ENCODE measurements at regions not wholly inside any gene's neighbourhood (a gene's known extent, or its start where the extent isn't known, plus 50 kb on each side); places are given as distances from the start of the nearest gene placed in this dataset.

DNA sequence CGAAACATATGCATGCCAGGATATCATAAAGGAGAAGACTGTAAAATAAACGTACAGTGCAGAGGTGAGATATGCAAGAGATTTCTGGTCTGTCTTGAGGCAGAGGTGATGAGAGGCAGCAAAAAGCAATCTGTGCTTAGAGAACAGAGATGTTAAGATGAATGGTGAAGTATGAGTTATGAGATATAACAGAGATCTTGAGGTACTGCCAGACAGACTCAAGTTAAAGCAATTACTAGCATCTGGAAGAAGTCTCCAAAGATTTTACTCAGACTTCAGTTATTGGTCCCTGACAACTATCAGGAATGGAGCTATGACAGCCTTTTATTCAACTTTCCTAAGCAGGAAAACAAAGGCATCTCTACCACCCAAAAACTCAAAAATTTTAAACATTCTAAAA lies 122.8 kb upstream of the DST start:
- no peak for DNase-seq

- no peak for DNase-seq
Measured at GRCh38 chr6:56764081-56764566, 121.4 kb upstream of the DST start.

- DNase-seq: no peak
Measured at GRCh38 chr6:56761651-56762050, 119.0 kb upstream of the DST start.

DNA sequence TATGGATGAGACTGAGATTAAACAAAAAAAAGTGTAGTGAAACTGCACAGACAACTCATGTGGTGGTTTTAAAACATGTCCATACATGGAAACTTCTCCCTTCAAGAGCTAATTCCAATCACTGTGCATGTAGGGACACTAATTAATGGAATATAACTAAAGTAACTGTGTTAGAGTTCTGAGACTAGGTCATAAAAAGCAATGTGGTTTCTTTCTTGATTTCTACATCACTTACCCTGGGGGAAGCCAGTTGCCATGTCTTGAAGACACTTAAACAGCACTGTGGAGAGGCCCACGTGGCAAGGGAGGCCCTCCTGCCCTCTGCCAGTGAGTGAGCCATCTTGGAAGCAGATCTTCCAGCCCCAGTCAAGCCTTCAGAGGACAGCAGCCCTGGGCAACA lies 118.2 kb upstream of the DST start:
- DNase-seq: no peak

DNA sequence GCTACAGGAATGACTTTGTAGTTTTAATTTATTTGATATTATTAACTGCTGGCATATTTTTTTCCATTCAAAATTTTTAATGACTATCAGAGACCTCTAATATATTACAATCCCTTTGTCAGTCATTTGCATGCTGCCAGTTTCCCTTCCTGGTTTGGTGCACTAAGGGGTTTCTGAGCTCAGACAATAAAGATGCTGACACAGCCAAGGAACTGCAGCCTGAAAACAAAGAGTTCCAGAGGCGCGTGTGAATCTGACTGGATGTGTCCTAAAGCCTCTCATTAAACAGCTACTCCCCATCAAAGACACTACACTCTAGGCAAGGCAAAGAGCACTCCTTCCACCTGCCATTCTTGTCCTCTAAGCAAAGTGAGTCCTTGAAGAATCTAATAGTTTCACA lies 116.8 kb upstream of the DST start:
- DNase-seq: no peak

DNA sequence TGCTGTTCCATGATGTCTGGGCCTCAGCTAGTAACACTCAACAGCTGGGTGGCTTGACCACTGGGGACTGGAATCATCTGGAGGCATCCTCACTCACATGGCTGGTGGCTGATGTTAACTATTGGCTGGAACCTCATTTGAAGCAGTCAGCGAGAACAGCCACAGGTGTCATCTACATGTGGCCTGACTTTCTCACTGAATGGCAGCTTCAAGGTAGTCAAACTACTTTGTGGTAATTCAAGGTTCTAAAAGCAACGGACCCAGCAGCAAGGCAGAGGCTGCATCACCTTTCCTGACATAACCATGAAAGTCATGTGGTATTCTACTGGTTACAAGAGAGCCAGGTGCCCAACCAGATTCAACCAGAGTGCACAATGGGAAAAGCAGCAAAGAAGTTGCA lies 115.9 kb upstream of the DST start:
- no peak for DNase-seq

DNA sequence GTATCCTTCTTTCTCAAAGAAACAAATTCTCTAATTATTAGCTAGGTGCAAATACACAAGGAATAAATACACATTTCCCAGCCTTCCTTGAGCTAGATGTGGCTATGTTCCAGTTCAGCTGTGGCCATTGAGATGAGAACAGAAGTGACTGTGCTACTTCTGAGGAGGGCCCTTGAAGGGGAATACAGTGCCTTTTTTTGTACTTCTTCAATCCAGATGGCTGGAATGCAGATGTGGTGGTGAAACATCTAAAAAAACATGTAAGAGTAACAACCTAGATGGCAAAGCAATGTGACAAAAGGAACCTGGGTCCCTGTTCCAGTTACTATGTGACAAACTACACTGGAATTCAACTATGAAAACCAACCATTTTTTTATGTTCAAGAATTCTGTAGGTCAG lies 115.4 kb upstream of the DST start:
- DNase-seq: no peak

- DNase-seq: no peak
Measured at GRCh38 chr6:56757588-56757984, 114.9 kb upstream of the DST start.

- no peak for DNase-seq
Measured at GRCh38 chr6:56756791-56757587, 114.3 kb upstream of the DST start.

- no peak for DNase-seq
Measured at GRCh38 chr6:56756219-56756789, 113.6 kb upstream of the DST start.

GRCh38 chr6:56755040-56755439 lies 112.4 kb upstream of the DST start:
- DNase-seq: no peak

DNA sequence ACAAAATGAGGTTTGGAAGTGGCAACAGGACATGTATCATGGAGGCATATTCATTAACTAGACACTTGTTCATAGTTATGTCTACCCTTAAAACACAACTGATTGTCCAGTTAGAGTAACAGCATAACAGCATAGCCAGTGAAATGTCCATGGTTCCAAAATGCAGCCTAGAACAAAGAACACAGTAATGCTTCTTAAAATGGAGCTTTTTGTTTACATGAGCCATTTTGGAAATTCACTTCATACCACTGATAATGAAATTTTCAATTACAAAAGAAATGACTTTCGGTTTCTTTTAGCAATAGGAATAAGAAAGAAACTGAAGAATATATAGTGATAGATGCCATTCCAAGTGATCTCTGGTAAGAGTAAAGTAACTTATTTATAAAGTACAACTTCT lies 111.1 kb upstream of the DST start:
- no peak for DNase-seq

DNA sequence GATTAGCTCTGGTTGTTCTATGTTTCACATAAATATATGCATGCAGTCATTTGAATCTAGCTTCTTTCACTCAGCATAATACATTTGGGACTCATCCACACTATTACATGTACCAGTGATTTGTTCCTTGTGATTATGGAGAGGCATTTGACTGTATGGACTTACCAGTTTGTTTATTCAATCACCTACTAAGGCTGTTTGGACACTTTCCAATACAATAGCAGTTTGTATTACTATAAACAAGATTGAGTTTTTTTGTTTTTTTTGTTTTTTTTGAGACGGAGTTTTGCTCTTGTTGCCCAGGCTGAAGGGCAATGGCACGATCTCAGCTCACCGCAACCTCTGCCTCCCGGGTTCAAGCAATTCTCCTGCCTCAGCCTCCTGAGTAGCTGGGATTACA lies 109.8 kb upstream of the DST start:
- no peak for DNase-seq

- DNase-seq: no peak
Measured at GRCh38 chr6:56752009-56752408, 109.3 kb upstream of the DST start.

- DNase-seq: no peak
Measured at GRCh38 chr6:56751604-56752003, 108.9 kb upstream of the DST start.

- no peak for DNase-seq
Measured at GRCh38 chr6:56750686-56751085, 108.0 kb upstream of the DST start.

DNA sequence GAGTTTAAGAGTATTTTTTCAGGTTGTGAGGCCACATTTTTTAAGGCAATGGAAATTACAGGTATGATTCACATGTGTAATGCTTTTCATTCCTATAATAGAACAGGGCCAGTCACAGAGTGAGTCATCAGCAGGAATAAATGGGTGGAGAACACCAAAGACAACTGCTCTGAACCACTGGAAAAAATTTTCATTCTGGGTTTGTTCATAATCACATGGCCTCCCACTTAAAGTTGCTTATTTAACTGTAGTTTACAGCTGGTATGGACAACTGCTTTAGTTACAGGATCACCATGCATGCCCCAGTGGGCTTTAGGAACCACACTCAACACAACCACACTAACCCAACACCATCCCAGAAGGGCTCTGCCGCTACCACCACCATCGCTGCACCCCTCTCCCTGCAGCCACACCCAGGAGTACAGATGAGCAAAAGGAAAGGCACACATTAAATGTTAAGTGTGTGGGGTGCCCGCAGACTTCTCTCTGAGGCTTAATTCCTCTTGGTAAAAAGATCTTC lies 107.0 kb upstream of the DST start:
- no peak for DNase-seq

DNA sequence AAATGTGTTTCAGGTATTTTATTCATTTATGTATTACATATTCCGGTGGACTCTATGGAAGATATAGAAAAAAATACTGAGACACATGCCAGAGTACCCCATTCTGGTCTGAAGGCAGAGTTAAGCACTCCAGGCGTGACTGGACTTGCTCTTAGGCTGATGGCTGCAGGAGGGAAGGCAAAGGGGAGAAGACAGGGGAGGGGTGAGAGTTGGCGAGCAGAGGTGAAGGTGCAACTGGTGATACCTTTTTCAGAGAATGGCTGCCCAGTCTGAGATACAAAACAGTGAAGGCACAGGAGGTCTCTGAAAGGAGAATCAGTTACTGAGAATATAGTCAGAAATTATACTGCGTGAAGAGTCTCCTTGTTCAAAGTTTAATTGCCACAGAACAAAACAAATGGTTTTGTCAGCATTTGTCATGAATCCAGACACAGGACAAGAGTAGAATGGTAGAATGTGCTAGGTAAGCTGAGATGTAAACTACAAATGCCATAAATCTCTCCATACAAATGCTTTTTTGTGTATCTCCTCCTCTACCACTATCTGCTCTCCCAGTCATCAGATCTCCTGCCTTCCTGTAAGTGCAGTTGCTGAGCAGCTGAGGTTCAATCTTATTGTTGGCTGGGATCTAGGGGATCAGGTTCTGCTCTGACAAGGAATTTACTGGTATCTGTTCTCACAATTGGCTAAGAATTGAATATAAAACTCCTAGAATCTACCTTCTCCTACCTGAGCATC lies 104.2 kb upstream of the DST start:
- DNase-seq: no peak

DNA sequence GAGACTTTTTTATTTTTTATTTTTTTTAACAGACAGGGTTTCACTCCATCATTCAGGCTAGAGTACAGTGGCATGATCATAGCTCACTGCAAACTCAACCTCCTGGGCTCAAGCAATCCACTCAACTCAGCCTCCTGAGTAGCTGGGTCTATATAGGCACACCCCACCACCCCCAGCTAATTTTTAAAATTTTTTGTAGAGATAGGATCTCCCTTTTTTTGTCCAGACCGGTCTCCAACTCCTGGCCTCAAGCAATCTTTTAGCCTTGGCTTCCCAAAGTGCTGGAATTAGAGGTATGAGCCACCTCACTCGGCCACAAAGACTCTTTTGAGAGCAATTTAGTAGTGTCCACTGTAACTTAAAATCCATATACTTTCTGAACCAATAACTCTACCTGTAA lies 103.3 kb upstream of the DST start:
- no peak for DNase-seq

DNA sequence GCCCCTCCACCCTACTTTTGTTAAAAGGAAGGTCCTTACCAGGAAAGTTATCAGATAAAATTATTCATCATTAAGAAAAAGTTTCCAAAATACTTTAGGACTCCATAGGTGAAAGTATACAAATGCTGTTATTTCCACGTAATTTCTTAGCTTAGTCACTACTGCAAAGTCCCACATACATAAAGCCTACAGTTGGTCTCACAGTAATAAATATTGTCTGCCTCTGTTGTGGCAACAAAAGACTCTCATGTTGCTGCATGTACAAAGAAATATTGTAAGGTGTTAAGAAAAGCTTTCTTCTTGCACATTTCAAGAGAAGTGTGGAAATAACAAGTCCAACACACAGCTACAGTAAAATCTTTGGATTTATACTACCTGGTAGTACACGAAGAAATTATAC lies 102.4 kb upstream of the DST start:
- DNase-seq: no peak

DNA sequence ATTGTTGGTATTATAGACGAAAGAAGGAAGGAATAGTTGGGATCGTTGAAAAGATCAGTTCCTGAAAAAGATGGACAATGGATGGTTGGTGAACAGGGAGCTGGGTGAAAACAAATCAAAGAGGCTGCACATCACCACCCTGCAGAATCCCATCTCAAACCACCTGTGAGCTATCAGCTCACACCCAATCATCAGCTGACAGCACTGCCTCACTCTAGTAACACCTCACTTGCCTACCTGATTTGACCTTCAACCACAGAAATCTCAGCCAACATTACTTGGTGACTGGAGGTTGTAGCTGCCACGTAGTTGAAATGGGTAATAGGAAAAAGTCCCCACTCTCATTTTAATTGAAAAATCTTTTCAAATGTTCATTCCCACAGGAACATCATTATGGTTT lies 101.8 kb upstream of the DST start:
- no peak for DNase-seq

GRCh38 chr6:56742122-56742791 lies 99.6 kb upstream of the DST start:
- DNase-seq: no peak

DNA sequence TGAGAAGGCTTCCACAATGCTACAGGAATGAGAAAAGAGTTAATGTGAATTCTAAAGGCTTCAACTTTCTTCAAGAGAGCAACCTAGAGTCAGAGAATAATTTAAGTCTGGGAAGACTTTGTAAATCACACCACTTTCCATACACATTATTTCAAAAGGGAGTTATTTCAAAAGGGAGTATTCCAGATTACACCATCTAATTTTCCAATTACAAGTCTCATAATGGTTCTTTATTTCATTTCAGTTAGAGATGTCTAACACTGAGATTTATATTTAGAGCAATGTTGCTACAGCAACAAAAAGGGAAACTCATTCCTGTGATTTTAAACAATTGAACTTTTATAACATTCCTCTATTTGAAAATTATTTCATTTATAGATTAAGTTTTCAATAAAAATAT lies 98.8 kb upstream of the DST start:
- no peak for DNase-seq

All from NCI-H1048 (cell line).